ENCODE measurements at regions not wholly inside any gene's neighbourhood (a gene's known extent, or its start where the extent isn't known, plus 50 kb on each side); places are given as distances from the start of the nearest gene placed in this dataset.

DNA sequence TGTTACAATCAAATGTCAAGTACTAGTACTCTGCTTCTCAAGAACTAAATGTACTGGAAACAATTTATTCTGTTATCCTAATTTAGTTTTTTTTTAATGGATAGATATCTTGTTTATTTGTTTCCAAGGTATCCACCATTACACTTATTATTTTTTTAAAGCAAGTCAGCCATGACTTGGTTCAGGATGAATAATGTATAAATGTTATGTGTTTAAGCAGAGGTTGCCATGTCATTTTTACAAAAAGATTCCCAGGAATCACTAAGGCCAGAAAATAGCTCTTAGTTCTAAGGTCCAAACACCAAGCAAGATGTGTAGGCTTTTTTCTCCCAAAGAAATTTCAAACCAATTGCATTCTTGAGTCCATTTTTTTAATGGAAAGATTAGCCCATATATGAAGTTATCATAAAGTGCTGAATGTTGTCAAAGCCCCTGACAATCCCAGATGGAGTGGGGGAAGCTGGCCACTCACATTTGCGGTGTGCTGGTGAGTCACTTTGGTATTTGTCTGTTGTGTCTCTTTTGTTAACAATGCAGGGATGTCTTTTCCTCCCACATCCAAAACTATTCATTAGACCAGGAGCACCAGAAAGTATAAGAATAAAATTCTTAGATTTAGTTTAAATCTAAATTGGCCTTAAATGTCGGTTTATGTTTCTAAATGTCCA is 158.9 kb downstream of the COL6A3 start:
- no peak for TF ChIP-seq PHF8 (IDR thresholded peaks at IDR 0.05; ENCODE audit: borderline replicate concordance, low read depth)
- no peak for TF ChIP-seq CTCF (IDR thresholded peaks at IDR 0.05)
- TF ChIP-seq POLR2AphosphoS2 (conservative IDR thresholded peaks at IDR 0.05; ENCODE audit: low read length): no peak

Data from A549 (cell line).